SK-N-SH treated with all-trans-retinoic acid at 6 μM for 48 hours (cell line): ENCODE measurements at regions not wholly inside any gene's neighbourhood (a gene's known extent, or its start where the extent isn't known, plus 50 kb on each side); places are given as distances from the start of the nearest gene placed in this dataset.

ENCODE experiments used
- ATAC-seq: fragments of 200-7000 bp; cut with Tn5 transposase; 3 replicates; pipeline ENCODE4 v1.9.1; 2020; ENCODE audit warnings: mild to moderate bottlenecking, moderate library complexity
- ARNTL ChIP-seq: fragments of 450-650 bp; formaldehyde crosslinking; IDR thresholded peaks from 2 replicates; pipeline ENCODE4 v1.5.0; 2020; ENCODE audit warnings: low read depth, mild to moderate bottlenecking, moderate library complexity, borderline replicate concordance
- BACH2 ChIP-seq: fragments of 250-450 bp; sonication (Bioruptor Pico); IDR thresholded peaks from 2 replicates; pipeline ENCODE4 v1.9.0; 2021; ENCODE audit warnings: mild to moderate bottlenecking, borderline replicate concordance
- CREB5 ChIP-seq: fragments of 250-450 bp; sonication (Bioruptor Pico); IDR thresholded peaks from 2 replicates; pipeline ENCODE4 v1.5.1; 2020; ENCODE audit warnings: low read depth, mild to moderate bottlenecking, moderate library complexity
- CSDC2 ChIP-seq: fragments of 250-450 bp; sonication (Bioruptor Pico); IDR thresholded peaks from 2 replicates; pipeline ENCODE4 v1.5.0; 2020; ENCODE audit warnings: mild to moderate bottlenecking, moderate library complexity
- CSRNP3 ChIP-seq: fragments of 250-450 bp; sonication (Bioruptor Pico); IDR thresholded peaks from 2 replicates; pipeline ENCODE4 v1.5.1; 2021; ENCODE audit warnings: mild to moderate bottlenecking, moderate library complexity
- ESRRG ChIP-seq: fragments of 250-450 bp; sonication (Bioruptor Pico); IDR thresholded peaks from 2 replicates; pipeline ENCODE4 v1.6.1; 2021; ENCODE audit warnings: mild to moderate bottlenecking
- GLIS3 ChIP-seq: fragments of 250-450 bp; sonication (Bioruptor Pico); IDR thresholded peaks from 2 replicates; pipeline ENCODE4 v1.5.0; 2020; ENCODE audit warnings: mild to moderate bottlenecking, moderate library complexity
- ISL1 ChIP-seq: fragments of 250-450 bp; sonication (Bioruptor Pico); IDR thresholded peaks from 2 replicates; pipeline ENCODE4 v2.1.2; 2022; ENCODE audit warnings: mild to moderate bottlenecking, moderate library complexity
- OSR1 ChIP-seq: fragments of 250-450 bp; sonication (Bioruptor Pico); IDR thresholded peaks from 2 replicates; pipeline ENCODE4 v1.8.0; 2022; ENCODE audit warnings: moderate library complexity, mild to moderate bottlenecking, inconsistent platforms
- PPARA ChIP-seq: fragments of 250-450 bp; sonication (Bioruptor Pico); IDR thresholded peaks from 2 replicates; pipeline ENCODE4 v1.5.0; 2020; ENCODE audit warnings: mild to moderate bottlenecking, borderline replicate concordance
- RARB ChIP-seq: fragments of 250-450 bp; sonication (Bioruptor Pico); IDR thresholded peaks from 2 replicates; pipeline ENCODE4 v1.8.0; 2021; ENCODE audit warnings: mild to moderate bottlenecking, moderate library complexity
- SNAI2 ChIP-seq: fragments of 250-450 bp; sonication (Bioruptor Pico); IDR thresholded peaks from 2 replicates; pipeline ENCODE4 v1.5.0; 2020; ENCODE audit warnings: mild to moderate bottlenecking, moderate library complexity
- TCF4 ChIP-seq: fragments of 250-450 bp; sonication (Bioruptor Pico); IDR thresholded peaks from 2 replicates; pipeline ENCODE4 v1.8.0; 2021; ENCODE audit warnings: mild to moderate bottlenecking, moderate library complexity, borderline replicate concordance
- TOX ChIP-seq: fragments of 250-450 bp; sonication (Bioruptor Pico); IDR thresholded peaks from 2 replicates; pipeline ENCODE4 v1.8.0; 2021; ENCODE audit warnings: mild to moderate bottlenecking, moderate library complexity, borderline replicate concordance
- ZC3H10 ChIP-seq: fragments of 250-450 bp; sonication (Bioruptor Pico); IDR thresholded peaks from 2 replicates; pipeline ENCODE4 v1.5.1; 2021; ENCODE audit warnings: mild to moderate bottlenecking, moderate library complexity
- ZFP3 ChIP-seq: fragments of 250-450 bp; sonication (Bioruptor Pico); IDR thresholded peaks from 2 replicates; pipeline ENCODE4 v1.5.0; 2020; ENCODE audit warnings: mild to moderate bottlenecking, moderate library complexity
- ZFP30 ChIP-seq: fragments of 450-650 bp; formaldehyde crosslinking; IDR thresholded peaks from 2 replicates; pipeline ENCODE4 v1.5.0; 2022; ENCODE audit warnings: mild to moderate bottlenecking, moderate library complexity
- ZNF565 ChIP-seq: fragments of 450-650 bp; formaldehyde crosslinking; conservative IDR thresholded peaks from 2 replicates; pipeline ENCODE4 v1.5.0; 2020; ENCODE audit warnings: low read depth, mild to moderate bottlenecking, moderate library complexity
- ZNF70 ChIP-seq: fragments of 450-650 bp; formaldehyde crosslinking; IDR thresholded peaks from 2 replicates; pipeline ENCODE4 v1.5.0; 2020; ENCODE audit warnings: mild to moderate bottlenecking, moderate library complexity
- ZNF8 ChIP-seq: fragments of 450-650 bp; formaldehyde crosslinking; IDR thresholded peaks from 2 replicates; pipeline ENCODE4 v1.5.0; 2020; ENCODE audit warnings: mild to moderate bottlenecking, moderate library complexity
- TF ChIP-seq, protein P1 (sequence below): fragments of 250-450 bp; sonication (Bioruptor Pico); IDR thresholded peaks from 2 replicates; pipeline ENCODE4 v1.8.0; 2020; ENCODE audit warnings: mild to moderate bottlenecking, moderate library complexity, borderline replicate concordance
- TF ChIP-seq, protein P2 (sequence below): fragments of 250-450 bp; sonication (Bioruptor Pico); IDR thresholded peaks from 2 replicates; pipeline ENCODE4 v1.5.0; 2020; ENCODE audit warnings: mild to moderate bottlenecking, moderate library complexity

DNA sequence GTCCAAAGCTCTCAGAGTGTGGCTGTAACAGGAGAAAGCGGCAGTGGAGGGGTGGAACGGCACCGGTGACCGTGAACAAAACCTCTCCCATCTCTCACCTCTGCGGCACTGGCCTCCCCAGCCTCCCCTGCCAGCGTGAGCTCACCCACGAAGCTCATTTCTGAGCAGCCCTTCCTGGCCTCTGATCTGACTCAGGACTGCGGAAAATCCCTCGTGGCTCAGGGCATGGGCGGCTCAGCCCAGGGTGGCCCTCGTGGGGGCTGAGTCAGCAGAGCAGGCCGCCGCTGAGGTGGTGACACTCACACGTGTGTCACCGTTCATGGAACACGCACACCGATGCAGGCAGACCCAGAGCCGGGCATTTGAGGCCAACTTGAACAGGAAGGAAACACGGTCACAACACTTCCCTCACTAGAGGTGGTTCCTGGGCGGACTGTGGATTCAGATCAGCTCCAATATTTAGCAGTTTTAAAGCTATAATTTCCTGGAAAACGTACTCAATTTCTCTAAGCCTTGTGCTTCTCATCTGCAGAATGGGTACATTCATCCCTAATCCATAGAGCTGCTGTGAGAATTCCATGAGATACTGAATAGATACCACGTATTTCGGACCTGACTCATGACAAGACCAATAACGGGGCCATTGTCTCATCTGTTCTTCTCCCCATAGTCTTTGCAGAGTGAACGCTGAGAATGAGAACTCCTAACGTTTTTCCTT is 115.0 kb upstream of the TMPRSS2 start (continued):
- TF ChIP-seq, protein P1, sequence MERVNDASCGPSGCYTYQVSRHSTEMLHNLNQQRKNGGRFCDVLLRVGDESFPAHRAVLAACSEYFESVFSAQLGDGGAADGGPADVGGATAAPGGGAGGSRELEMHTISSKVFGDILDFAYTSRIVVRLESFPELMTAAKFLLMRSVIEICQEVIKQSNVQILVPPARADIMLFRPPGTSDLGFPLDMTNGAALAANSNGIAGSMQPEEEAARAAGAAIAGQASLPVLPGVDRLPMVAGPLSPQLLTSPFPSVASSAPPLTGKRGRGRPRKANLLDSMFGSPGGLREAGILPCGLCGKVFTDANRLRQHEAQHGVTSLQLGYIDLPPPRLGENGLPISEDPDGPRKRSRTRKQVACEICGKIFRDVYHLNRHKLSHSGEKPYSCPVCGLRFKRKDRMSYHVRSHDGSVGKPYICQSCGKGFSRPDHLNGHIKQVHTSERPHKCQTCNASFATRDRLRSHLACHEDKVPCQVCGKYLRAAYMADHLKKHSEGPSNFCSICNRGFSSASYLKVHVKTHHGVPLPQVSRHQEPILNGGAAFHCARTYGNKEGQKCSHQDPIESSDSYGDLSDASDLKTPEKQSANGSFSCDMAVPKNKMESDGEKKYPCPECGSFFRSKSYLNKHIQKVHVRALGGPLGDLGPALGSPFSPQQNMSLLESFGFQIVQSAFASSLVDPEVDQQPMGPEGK (CRISPR knock-in tag) = no peak
- TF ChIP-seq ISL1 (CRISPR knock-in tag) (no peak), ZNF70 (CRISPR knock-in tag) (no peak), TOX (CRISPR knock-in tag) (no peak)

DNA sequence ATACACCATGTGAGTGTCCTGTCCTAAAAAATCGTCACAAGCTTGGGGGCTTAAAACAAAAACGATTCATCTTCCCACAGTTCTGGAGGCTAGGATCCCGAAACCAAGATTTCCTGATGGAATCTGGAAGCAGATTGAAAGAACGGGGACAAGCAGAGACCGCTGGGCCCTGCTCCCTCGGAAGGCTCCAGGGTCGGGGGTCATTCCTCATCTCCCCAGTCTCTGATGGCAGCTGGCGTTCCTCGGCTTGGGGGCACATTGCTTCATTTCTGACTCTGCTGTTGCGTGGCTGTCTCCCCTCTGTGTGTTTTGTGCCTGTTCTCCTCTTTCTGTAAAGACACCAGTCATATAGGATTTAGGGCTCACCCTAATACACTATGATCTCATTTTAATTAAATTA is 114.2 kb upstream of the TMPRSS2 start:
- no peak for ATAC-seq
- TF ChIP-seq PPARA (CRISPR knock-in tag) = no peak
- no peak for TF ChIP-seq CSRNP3 (CRISPR knock-in tag)
- no peak for TF ChIP-seq CSDC2 (CRISPR knock-in tag)
- TF ChIP-seq RARB (CRISPR knock-in tag) = no peak
- no peak for TF ChIP-seq ZNF565 (CRISPR knock-in tag)
- TF ChIP-seq OSR1 (CRISPR knock-in tag) = no peak
- TF ChIP-seq TCF4 (CRISPR knock-in tag) = no peak
- no peak for TF ChIP-seq ESRRG (CRISPR knock-in tag)
- TF ChIP-seq TOX (CRISPR knock-in tag) = no peak
- TF ChIP-seq ISL1 (CRISPR knock-in tag) = no peak
- TF ChIP-seq, protein P1 (CRISPR knock-in tag) = no peak
- TF ChIP-seq, protein P2, sequence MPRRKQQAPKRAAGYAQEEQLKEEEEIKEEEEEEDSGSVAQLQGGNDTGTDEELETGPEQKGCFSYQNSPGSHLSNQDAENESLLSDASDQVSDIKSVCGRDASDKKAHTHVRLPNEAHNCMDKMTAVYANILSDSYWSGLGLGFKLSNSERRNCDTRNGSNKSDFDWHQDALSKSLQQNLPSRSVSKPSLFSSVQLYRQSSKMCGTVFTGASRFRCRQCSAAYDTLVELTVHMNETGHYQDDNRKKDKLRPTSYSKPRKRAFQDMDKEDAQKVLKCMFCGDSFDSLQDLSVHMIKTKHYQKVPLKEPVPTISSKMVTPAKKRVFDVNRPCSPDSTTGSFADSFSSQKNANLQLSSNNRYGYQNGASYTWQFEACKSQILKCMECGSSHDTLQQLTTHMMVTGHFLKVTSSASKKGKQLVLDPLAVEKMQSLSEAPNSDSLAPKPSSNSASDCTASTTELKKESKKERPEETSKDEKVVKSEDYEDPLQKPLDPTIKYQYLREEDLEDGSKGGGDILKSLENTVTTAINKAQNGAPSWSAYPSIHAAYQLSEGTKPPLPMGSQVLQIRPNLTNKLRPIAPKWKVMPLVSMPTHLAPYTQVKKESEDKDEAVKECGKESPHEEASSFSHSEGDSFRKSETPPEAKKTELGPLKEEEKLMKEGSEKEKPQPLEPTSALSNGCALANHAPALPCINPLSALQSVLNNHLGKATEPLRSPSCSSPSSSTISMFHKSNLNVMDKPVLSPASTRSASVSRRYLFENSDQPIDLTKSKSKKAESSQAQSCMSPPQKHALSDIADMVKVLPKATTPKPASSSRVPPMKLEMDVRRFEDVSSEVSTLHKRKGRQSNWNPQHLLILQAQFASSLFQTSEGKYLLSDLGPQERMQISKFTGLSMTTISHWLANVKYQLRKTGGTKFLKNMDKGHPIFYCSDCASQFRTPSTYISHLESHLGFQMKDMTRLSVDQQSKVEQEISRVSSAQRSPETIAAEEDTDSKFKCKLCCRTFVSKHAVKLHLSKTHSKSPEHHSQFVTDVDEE (CRISPR knock-in tag) = no peak
- TF ChIP-seq ZNF70 (CRISPR knock-in tag) = no peak
- no peak for TF ChIP-seq ARNTL (CRISPR knock-in tag)
- no peak for TF ChIP-seq ZFP3 (CRISPR knock-in tag)
- TF ChIP-seq ZNF8 (CRISPR knock-in tag) = no peak
- no peak for TF ChIP-seq GLIS3 (CRISPR knock-in tag)

DNA sequence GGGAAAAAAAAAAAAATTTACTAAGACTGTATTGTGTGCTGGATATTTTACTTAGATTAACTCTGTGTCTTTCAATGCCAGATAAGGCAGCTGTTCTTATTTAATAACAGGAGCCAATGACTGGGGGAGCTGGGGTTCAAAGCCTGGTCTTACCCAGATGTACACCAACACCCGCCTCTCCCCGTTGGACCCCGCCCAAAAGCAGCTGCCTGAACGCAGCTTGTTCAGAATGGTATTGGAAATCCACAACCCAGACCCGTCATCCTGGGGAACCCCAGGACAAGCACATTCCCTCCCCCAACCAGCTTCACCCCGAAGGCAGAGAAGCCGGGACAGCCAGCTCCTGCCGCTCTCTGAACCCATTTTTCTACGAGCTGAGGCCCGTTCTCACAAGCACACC is 113.6 kb upstream of the TMPRSS2 start:
- no peak for ATAC-seq
- TF ChIP-seq ZFP30 (CRISPR knock-in tag) (no peak), PPARA (CRISPR knock-in tag) (no peak), ZNF565 (CRISPR knock-in tag) (no peak), ZNF70 (CRISPR knock-in tag) (no peak), BACH2 (CRISPR knock-in tag) (no peak), TCF4 (CRISPR knock-in tag) (no peak), ARNTL (CRISPR knock-in tag) (no peak), ZC3H10 (CRISPR knock-in tag) (no peak), CREB5 (no peak), SNAI2 (no peak), CSDC2 (CRISPR knock-in tag) (no peak), OSR1 (CRISPR knock-in tag) (no peak), ISL1 (CRISPR knock-in tag) (no peak), ZNF8 (CRISPR knock-in tag) (no peak)
